Stimulated activated CD4-positive, alpha-beta T cell treated with anti-CD3 and anti-CD28 coated beads, Interleukin-15, amount 100 ng/mL, for 48 hours (primary cell): ENCODE measurements at regions not wholly inside any gene's neighbourhood (a gene's known extent, or its start where the extent isn't known, plus 50 kb on each side); places are given as distances from the start of the nearest gene placed in this dataset.

ENCODE experiments used
- DNase-seq, 2 donors: peaks; one replicate each; pipeline ENCODE4 v3.0.0-alpha.2; 2020; ENCODE audit warnings: low read depth in 2 of 2

DNA sequence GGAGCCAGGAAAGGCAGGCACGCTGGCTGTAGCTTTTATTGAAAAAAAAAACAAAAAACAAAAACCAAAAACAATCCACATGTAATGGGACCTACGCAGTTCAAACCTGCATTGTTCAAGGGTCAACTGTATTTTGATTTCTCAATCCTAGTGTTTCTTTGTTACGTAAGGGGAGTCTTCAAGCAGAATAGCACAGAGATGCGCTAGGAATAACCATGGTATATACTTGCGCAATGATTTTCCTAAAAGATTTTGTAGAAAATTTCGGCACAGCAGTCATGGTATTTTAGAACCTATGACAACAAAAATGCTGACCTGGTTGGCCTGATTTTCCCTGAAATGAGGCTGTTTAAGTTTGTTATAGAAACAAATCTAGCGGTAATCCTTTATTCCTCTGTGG lies 1110.5 kb upstream of the WWC1 start:
- no peak for DNase-seq

DNA sequence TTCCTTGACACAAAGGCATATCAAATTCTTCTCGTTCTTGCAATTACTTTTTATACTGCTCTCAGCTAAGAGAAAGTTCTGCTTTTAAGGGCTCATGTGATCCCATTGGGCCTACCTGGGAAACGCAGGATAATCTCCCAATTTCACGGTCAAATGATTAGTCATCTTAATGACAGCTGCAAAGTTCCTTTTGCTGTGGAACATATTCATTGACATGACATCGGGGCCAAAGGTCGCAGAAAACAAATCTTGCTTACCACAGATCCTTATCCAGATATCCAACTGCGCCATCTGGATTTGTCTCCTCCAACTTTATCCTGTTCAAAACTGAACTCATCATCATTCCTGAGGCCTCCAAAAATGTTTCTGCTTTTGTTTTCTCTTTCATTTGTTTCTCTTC lies 1085.6 kb upstream of the WWC1 start:
- no peak for DNase-seq

DNA sequence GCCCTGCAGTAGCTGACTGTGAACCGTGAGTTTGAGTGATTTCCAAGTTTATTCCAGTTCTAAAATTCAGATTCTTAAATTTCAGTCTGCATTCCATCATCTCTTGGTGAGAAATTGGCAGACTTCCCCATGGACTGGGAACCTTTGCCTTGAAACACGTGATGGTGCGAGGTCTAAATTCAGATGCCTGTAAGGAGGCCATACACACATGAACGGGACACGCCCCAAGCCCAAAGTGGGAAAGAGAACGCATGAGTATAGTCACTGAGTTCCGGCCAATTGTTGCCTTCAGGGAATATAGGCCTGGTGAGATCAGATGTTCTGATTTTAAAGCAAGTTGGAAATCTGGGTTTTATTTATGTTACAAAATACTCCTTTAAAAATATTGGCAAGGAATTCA lies 1084.4 kb upstream of the WWC1 start:
- DNase-seq: no peak

DNA sequence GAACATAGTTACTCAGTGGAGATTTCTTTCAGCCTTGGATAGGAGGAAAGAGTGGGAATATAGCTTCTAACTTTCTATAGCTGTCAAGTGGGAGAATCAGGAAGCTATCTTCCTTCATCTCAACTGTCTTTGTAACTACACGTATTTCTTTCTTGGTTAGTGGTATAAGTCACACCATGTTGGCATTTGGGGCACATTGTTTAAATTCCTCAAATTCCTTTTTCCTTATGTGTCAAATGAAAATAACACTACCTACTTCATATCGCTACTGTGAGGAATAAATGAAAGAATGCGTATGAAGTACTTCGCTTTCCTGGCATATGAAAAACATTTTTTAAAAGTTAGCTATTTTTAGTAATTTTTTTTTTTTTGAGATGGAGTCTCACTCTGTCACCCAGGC lies 1082.5 kb upstream of the WWC1 start:
- no peak for DNase-seq

DNA sequence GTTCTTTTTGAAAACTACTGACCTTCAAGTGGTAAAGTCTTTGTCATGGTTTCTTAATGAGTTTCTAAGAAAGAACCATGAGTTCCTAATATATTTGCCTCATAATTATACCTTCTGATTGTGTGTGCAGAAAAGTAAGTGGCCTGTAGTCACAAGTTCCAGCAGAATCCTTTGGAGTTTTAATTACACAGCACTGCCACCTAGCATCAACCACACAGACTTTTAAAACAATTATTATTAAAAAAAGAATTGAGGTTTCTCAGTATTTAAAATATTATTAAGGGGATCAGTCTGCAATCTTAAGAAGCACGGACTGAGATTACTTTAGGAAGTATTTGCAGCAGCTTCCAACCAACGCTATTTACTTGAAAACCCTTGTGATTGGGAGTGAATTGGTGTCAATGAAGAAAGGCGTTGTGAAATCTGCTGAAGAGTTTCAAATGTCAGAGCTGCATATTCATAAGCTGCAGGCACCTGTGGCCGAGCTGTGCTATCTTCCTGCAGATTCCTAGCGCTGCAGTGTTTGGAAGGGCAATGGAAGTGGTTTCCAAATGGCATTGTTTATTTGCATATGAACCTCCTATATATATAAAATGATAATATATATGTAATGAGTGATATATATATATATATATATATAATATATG lies 1074.2 kb upstream of the WWC1 start:
- no peak for DNase-seq

DNA sequence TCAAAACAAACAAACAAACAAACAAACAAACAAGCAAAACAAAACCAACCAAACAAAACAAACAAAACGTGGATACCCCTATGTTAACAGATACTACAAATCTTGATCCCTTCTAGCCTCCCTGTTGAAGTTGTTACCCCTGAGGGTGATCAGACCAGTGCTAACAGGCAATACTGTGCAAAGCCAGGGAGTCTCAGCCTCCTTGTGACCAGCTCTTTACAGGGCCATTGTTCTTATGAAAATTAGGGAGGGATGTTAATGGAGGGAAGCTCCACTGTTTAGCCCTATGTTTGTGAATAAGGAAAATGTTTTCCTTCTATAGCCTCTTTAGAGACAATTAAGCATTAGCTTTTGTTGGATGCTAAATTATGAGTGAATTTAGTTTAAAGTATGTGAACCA lies 1072.1 kb upstream of the WWC1 start:
- no peak for DNase-seq

DNA sequence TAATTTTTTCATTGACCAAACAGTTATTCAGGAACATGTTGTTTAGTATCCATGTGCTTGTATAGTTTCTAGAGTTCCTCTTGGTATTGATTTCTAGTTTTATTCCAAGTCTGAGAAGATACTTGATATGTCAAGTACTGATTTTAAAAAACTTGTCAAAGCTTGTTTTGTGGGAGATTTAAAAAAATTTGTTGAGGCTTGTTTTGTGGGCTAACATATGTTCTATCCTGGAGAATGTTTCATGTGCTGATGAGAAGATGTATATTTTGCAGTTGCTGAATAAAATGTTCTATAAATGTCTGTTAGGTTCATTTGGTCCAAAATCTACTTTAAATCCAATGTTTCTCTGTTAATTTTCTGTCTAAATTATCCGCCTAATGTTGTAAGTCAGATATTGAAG lies 1065.1 kb upstream of the WWC1 start:
- no peak for DNase-seq

DNA sequence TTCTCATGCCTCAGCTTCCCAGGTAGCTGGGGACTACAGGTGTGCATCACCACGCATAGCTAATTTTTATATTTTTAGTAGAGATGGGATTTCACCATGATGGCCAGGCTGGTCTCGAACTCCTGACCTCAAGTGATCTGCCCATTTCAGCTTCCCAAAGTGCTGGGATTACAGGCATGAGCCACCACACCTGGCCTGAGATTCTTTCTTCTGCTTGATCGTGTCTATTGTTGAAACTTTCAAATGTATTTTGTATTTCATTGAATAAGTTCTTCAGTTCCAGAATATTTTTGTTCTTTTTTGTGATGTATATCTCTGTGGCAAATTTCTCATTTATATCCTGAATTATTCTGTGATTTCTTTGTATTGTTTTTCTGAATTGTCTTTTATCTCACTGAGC lies 1063.3 kb upstream of the WWC1 start:
- no peak for DNase-seq

DNA sequence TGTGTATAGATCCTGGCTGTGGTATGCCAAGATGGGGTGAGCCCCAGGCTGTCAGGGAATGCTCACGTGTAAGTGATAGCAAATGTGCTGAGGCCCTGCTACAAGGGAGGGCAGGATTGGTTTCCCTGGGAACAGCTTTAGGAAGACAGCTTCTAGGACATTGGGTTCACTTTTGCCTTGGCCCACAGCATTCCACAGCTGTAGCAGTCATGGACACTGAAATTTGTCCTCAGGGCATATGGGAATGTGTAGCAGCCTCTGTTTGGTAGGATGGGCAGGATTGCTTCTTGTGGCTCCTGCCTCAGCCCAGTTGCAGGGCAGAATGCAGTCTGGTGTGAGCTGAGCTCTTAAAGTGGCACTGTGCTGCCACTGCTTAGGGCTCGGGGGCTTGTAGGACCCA lies 1061.7 kb upstream of the WWC1 start:
- no peak for DNase-seq

DNA sequence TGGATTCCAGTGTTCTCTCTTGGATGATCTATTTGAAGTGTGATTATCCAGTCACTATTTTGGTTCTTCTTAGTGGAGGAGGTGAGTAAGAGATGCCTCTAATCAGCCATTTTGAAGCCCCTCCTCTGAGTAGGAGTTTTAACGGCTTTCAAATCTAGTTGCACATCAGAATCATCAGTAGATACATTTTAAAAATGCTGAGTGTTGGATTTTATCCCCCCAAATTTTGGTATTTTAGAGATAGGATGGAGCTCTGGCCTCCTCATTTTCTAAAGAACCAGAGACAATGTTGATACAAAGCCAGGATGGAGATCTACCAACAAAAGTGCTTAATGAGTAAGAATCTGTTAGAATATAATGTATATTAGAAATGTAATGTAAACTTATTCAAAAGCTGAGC lies 1061.0 kb upstream of the WWC1 start:
- DNase-seq: no peak

DNA sequence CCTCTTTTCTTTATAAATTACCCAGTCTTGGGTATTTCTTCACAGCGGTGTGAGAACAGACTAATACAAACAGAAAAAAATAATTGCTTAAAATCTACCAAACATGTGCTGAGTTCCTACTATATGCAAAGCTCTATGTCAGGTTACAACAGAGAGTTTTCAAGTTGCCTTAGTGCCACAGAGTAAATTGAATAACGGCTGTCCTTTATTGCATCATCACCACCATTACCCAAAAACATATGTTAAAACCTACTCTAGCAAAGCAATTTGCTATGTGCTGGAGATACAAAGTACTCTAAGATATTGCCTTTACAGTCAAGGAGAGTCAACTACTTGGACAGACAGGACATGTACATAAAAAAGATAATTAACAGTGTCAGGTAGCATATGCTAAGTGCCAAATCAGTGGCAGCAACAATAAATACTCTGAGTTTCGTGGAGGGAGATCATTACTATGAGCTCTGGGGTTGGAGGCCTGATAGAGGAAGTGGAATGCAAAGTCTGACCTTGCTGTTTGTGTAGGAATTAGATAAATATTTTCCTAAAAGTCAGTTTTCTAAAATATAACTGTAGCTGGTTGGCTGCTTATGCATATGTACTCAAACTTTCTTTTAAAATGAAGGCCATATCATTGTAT lies 1058.7 kb upstream of the WWC1 start:
- no peak for DNase-seq

DNA sequence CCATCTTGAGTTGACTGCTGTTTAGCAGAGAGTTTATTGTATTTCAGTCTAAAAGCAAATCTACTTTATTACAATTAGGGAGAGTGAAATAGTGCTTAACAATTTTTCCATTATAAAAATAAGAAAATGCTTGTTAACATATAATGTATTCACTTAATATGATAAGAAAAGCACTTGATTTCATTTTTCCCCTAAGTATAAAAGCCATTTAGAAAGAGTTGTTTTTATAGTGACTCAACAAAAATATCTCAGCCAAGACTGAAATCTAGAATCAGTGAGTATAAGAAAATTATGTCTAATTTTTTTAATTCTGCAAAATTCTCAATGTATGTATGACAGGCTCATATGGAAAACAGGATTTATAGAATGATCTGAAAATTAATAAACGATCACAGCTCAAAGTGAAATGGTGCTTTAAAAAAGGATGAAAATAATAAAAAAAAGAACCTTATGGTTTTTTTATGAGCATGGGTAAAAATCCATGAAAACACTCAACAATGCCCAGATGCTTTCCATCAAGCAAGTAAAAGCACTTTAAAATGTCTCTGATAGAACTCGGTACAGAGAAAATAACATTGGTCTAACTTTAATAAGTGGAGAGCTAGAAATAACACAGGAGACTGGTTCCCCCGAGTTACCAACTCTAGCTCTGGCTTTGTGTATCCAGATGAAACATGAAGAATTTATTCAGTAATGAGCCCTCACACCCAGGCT lies 1057.8 kb upstream of the WWC1 start:
- no peak for DNase-seq

DNA sequence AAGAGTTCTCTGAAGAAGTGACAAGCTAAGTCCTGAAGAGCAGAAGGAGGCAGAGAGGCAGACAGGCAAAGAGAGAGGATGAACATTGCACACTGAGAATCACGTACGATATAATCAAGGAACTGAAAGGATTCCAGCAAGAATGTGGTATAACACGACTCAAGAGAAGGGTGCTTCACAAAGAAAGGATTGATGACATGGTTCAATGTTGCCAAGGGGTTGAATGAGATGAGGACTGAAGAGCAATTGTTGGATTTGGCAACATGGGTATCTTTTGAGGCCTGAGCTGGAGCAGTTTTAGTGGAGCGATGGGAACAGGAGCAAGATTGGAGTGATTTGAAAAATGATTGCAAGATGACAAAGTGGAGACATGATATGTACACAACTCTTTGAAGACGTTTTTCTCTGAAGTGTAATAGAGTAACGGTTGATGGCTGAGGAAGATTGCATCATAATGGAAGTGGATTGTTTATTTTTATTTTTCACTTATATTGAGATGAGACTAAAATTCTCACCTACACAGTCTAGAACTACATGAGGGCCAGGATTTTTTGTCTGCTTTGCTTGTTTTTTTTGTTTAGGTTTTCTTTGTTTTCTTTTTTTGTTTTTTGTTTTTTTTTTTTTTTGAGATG lies 1049.9 kb upstream of the WWC1 start:
- no peak for DNase-seq

DNA sequence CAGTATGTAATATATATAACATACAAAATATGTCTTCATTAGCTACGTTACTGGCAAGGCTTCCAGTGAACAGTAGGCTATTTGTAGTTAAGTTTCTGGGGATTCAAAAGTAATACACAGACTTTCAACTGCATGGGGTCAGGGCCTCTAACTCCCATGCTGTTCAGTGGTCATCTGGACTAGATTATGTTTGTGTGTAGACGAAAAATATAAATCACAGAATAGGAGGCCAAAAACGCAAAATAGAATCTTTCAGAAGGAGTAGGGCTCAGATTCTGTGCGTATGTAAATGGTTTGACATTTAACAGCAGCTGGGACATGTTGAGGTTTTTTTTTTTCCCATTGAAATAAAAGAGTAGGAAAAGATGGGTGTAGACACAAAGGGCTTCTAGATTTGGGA lies 1048.7 kb upstream of the WWC1 start:
- DNase-seq: no peak

DNA sequence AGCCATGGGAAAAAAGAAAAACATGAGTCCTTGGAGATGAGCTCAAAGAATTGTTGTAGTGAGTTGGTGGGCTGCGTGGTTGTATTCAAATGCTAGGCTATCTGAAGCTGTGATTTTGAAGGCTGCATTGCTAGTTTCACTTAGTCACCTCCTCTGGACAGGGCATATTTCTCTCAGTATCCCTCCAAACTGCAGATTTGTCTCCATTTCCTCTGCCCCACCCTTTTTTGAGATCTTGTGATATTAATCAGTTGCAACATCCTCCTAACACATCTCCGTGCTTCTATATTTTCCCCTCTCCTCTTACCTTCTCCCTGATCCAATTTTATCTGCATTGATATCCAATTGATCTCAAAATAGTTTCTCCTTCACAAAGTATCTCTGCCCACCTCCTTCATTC lies 1048.0 kb upstream of the WWC1 start:
- no peak for DNase-seq

DNA sequence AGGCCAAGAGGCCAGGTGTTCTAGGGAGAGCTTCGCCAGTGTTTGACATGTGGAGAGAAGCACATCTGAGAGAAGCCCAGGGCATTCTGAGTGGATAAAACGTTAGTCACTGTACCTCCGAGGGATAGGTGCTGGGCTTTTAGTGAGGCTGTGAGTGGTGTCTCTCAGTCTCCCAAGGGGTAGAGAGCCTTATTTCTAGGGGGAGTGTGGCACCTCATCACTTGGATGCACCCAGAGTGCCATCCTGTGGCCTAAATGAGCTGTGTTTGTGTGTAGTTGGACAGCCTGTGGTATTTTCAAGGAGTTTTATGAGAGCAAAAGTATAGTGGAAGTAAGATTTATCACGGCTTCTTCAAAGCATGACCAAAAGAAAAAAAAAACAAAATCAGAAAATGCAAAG lies 1046.9 kb upstream of the WWC1 start:
- DNase-seq: no peak

DNA sequence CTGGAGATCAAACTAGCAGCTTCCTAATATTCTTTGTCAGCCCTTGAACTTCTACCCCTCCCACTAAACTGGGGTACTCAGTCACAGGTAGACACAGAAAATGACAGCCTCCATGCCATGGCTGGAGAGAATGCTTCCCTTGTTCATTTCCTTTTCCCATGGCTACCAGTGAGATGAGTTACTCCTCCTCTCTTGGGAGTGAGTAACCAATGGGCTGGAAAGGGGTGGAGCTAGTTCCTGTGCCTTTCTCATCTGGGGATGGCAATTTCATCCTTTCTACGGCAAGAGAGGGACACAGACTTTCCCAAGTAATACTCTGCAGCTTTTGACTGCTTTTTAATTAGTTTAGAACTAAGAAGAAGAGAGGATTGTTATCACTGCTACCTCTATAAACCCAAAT lies 1045.6 kb upstream of the WWC1 start:
- DNase-seq: no peak

DNA sequence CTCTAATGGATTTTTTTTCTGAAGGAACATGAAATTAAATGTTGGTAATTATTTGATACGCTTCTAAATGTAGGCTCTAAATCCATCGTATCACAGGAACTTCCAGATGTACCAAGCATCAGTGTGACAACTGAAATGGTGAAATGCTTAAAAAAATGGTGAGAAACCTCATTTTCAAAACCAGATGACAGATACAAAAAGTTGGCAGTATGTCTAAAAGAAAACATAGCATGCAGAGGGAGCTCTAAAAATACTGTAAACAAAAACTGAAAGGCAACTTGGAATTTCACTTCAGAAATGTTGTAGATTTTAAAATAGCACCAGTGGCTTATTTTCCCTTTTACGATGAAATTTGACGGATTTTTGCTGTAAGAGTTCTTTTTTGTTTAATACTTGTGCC lies 1043.6 kb upstream of the WWC1 start:
- DNase-seq: no peak

DNA sequence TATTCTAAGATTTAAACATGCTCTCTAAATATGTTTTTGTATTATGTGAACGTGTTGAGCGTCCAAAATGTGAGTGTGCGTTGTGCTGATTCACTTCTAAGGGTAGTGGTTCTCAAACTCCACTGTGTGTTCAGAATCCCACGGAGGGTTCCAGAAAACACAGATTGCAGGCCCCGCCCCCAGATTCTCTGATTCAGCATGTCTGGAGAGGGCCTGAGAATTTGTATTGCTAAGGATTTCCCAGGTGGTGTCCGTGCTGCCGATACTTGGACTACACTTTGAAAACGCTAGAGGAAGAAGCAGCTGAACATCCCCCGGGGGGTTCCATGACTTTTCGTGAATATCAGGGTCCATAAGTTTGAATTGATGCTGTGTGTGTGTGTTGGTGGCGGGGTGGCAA lies 1043.2 kb upstream of the WWC1 start:
- DNase-seq: no peak

DNA sequence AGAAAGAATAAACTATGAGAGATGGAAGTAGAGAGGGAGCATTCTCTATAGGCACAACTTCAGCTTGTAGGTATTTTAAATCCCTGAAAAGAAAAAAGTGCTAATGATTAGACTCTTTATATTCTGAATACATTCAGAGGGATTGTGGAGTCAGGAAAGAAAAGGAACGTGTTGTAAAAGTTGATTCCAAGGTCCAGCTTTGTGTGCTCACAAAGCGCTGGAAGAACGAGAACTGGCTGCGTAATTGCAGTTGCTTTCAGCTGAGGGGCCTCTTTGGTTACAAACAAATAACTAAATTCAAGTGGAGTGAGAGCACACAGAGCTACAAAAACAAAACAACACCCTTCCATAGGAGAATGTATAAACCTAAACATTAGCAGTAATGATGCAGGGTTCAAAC lies 1040.4 kb upstream of the WWC1 start:
- no peak for DNase-seq

DNA sequence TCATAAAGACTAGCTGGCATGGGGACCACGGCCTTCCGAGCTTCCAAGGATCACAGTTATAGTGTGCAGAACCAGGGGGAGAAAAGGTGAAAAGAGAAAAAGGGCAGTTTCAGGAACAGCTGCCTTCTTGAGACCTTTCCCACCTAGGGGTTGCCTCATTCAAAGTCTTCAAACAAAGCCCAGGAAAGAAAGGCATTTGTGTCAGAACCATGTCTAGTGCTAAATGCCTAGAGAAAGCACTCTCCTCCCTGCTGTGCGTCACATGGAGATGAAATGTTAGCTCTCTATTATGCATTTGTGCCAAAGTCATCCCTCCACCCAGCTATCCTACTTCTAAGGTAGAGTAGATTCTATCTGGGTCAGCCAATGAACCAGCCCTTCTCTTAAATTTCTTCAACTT lies 1037.3 kb upstream of the WWC1 start:
- DNase-seq: no peak

DNA sequence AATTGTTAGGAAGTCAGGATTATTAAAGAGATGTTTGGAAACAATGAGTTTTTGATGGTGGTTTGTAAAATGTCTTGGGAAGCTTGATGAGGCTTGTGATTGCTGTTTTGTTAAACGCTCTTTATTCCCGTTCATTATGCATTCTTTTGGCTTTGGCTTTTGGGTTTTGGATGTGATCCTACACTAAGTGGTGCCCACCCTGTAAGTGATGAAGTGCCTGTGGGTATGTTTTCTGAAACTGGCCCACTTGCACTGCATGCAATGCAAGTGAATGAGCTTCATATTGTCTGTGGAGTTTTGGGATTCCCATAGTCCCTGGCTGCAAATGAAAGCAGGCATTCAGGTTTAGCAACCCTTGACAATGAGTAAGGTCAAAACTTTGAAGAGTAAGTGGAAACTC lies 1035.5 kb upstream of the WWC1 start:
- no peak for DNase-seq

DNA sequence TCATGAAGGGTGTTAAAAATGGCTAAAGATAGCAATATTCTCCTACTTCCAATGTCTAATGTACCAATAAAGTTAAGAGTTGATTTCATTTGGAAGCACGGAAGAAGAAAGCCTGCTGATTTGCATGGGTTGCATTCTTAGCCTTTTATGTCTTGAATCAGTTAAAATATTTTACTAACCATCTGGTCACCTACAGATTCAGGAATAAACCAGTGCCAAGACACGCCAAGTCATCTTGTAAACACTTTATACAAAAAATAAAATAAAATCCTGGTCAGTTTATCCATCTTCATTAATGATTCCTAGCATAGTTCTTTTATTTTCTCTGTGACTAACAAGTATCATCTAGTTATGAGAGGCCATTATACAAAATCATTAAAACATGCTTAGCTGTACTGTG lies 1031.6 kb upstream of the WWC1 start:
- DNase-seq: no peak
